Astrocyte (in vitro differentiated cells and primary cell): ENCODE measurements at regions not wholly inside any gene's neighbourhood (a gene's known extent, or its start where the extent isn't known, plus 50 kb on each side); places are given as distances from the start of the nearest gene placed in this dataset.

ENCODE experiments used
- CTCF ChIP-seq: IDR thresholded peaks from 2 replicates; pipeline ENCODE4 v1.5.1; 2011; ENCODE audit warnings: low read depth, mild to moderate bottlenecking, inconsistent platforms, low read length, moderate library complexity; ENCODE audit not compliant: insufficient read depth
- EZH2 ChIP-seq: IDR thresholded peaks from 2 replicates; pipeline ENCODE4 v1.6.1; 2012; ENCODE audit warnings: mild to moderate bottlenecking, low read length, inconsistent platforms; ENCODE audit not compliant: insufficient read depth

DNA sequence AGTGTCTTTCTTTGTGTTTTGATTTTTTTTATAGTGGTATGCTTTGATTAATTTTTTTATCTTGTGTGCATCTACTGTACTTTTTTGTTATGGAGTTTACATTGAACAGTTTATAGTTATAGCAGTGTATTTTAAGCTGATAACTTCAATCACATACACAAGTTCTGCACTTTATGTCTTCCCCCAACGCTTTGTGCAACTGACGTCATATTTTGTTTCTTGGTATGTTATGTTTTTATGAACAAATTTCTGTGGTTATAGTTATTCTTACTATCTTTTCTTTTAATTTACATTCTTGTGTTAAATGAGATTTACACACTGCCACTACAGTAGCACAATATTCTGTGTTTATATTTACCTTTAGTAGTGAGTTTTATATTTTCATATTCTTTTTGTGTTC lies 197.1 kb downstream of the SNAPC1 start:
- TF ChIP-seq CTCF (no peak), EZH2 (no peak)
